ENCODE measurements at regions not wholly inside any gene's neighbourhood (a gene's known extent, or its start where the extent isn't known, plus 50 kb on each side); places are given as distances from the start of the nearest gene placed in this dataset.

DNA sequence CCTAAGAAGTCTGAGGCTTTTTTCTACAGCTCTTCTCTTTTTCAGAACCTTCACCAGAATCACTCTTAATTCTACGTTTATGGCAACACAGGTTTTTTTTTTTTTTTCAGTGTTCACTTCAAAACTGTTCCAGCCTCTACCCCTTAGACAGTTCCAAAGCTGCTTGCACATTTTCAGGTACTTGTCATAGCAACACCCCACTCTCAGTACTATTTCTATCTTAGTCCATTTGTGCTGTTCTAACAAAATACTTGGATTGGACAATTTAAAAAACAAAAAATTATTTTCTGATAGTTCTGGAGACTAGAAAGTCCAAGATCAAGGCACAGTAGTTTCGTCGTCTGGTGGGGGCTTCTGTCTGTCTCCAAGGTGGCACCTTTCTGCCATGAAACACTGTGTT lies 340.9 kb upstream of the RPS23 start:
- no peak overlapping the region for H3K27ac ChIP-seq
- ChIA-PET CTCF (interaction anchor here (0.6 to 0.7 kb wide), 2 partner anchors 30 to 260 kb away, joined by 3 read pairs; no protein-coding TSS in a partner anchor), POLR2A (ENCODE audit: low non-redundant PET) (no interaction called here)
- DNase-seq (ENCODE audit: low spot score) = no peak
- TF ChIP-seq, protein P1, sequence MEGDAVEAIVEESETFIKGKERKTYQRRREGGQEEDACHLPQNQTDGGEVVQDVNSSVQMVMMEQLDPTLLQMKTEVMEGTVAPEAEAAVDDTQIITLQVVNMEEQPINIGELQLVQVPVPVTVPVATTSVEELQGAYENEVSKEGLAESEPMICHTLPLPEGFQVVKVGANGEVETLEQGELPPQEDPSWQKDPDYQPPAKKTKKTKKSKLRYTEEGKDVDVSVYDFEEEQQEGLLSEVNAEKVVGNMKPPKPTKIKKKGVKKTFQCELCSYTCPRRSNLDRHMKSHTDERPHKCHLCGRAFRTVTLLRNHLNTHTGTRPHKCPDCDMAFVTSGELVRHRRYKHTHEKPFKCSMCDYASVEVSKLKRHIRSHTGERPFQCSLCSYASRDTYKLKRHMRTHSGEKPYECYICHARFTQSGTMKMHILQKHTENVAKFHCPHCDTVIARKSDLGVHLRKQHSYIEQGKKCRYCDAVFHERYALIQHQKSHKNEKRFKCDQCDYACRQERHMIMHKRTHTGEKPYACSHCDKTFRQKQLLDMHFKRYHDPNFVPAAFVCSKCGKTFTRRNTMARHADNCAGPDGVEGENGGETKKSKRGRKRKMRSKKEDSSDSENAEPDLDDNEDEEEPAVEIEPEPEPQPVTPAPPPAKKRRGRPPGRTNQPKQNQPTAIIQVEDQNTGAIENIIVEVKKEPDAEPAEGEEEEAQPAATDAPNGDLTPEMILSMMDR (conservative IDR thresholded peaks at IDR 0.05; ENCODE audit: low read depth) = no peak

DNA sequence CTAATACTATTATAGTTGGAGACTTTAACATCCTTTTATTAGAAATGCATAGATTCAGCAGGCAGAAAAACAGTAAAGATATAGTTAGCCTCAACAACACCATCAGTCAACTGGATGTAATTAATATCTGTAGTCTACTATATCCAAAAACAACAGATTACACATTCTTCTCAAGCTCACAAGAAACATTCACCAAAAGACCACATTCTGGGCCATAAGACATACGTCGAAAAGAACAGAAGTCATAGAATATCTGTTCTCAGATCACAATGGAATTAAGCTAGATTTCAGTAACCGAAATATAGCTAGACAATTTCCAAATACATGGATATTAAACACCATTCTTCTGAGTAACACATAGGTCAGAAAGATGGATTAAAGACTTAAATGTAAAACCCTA lies 336.6 kb upstream of the RPS23 start:
- TF ChIP-seq, protein P1 (conservative IDR thresholded peaks at IDR 0.05; ENCODE audit: low read depth) = no peak
- DNase-seq (ENCODE audit: low spot score) = no peak
- ChIA-PET POLR2A (ENCODE audit: low non-redundant PET) (no interaction called here), CTCF (interaction anchor here (0.6 kb wide), 1 partner anchor 157 kb away, joined by 3 read pairs; no protein-coding TSS in a partner anchor)
- H3K27ac ChIP-seq = no peak overlapping the region

DNA sequence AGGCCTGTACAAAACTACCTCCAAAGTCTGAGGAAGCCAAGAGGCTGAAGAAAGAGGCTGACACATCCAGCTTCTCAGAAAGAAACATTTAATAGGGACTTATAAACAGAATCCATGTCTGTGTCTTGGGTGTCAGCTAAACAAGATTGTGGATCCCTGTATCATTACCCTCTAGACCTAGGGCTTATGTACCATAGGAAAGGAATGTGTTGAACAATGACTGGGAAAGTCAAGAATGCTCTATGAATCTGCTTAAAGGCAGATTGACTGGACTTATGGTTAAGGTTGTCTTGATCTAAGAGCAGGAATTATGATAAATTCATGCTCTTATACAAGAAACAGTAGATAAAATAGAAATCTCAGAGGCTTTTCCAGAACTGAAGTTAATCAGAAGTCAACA lies 335.7 kb upstream of the RPS23 start:
- no peak for DNase-seq (ENCODE audit: low spot score)
- ChIA-PET POLR2A (ENCODE audit: low non-redundant PET) (no interaction called here), CTCF (no interaction called here)
- no peak overlapping the region for H3K27ac ChIP-seq
- TF ChIP-seq, protein P1 (conservative IDR thresholded peaks at IDR 0.05; ENCODE audit: low read depth) = no peak

DNA sequence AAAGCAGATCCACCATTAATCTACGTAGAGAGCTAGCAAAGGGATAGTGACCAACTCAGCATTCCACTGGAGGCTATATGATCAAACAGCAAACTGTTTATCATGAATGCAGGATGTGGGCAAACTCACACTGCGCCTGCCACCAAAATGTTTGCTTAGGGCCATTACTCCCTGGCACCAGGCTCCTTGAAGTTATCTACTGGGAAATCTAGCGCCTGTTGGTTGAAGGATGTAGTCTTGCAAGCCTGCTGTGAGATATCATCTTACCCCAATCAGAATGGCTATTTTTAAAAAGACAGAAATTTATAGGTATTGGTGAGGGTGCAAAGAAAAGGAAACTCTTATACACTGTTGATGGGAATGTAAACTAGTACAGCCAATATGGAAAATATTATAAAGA lies 332.5 kb upstream of the RPS23 start:
- ChIA-PET POLR2A (ENCODE audit: low non-redundant PET) (no interaction called here), CTCF (no interaction called here)
- H3K27ac ChIP-seq = no peak overlapping the region
- DNase-seq (ENCODE audit: low spot score) = no peak
- TF ChIP-seq, protein P1 (conservative IDR thresholded peaks at IDR 0.05; ENCODE audit: low read depth) = no peak

DNA sequence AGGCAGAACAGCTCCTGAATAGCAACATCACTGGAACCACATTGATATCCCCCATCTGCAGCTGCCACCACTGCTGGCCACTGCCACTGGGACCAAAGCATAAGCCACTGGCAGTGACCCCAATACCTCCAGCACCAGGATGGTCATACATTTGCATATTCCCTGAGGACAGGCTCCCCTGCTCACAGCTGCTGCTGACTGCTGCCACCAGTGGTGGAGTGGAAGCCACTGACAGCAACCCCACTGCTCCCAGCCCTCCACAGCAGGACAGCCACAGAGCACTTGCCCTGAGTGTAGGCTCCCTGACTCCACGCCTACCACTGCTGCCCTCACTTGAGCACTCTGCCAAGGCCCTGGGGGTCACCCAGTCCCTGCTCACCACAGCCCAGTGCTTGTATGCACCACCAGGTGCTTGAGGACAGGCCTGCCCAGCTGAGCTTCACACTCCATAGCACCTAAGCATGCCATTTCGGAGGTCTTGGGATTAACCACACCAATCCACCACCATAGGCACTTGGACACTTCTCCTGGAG lies 327.4 kb upstream of the RPS23 start:
- TF ChIP-seq, protein P1 (conservative IDR thresholded peaks at IDR 0.05; ENCODE audit: low read depth) = no peak
- ChIA-PET POLR2A (ENCODE audit: low non-redundant PET) (no interaction called here), CTCF (no interaction called here)
- DNase-seq (ENCODE audit: low spot score) = no peak
- H3K27ac ChIP-seq = no peak overlapping the region

DNA sequence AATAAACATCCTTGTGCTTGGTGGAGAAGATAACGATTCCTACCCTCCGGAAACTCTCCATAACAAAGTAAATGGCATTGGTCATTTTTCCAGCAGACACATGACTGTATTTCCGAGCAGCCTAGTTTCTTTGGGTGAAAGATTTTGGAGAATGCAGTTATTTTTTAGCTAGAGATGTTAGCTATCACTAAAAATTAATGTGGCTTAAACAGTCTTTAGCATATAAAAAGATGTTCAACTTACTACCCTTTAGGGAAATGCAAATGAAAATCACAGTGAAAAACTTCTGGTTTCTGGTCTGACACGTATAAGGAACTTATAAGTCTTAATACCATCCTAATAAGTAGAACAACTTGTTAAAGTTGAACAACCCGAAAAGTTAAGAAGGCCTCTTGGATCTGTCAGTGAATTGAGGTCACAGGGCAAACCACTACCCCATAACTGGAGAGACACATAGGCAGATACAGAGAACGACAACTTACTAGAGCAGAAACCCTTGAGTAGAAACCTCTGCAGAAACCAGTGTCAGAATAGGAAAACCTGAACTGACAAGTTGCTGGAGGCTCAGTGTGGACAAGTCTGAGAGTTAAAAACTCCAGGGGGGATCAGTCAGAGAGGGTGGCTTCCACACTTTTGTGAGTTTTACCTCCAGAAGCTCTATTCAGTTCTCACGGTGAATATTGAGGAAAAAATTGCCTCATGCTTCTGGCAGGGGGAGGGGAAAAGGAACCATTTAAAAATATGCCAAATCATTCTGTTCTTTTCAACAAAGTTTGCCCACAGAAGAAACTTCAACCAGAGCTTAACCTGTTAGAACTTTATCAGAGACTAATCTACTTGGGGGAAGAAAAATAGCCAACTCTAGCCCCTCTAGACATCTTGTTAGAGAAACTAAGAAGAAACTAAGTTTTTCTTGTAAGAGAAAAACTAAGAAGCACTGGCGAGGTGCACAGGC lies 325.2 kb upstream of the RPS23 start:
- no peak for DNase-seq (ENCODE audit: low spot score)
- TF ChIP-seq, protein P1 (conservative IDR thresholded peaks at IDR 0.05; ENCODE audit: low read depth) = no peak
- ChIA-PET POLR2A (ENCODE audit: low non-redundant PET) (interaction anchor here (0.6 kb wide), 1 partner anchor 868 kb away, joined by 3 read pairs; the partner anchor contains the start of gene VCAN), CTCF (no interaction called here)
- no peak overlapping the region for H3K27ac ChIP-seq
